HG03342 (cell line): ENCODE measurements at regions not wholly inside any gene's neighbourhood (a gene's known extent, or its start where the extent isn't known, plus 50 kb on each side); places are given as distances from the start of the nearest gene placed in this dataset.
"Not testable (repeated sequence)": the region's sequence is repeated elsewhere in the genome, so short reads cannot be mapped to it uniquely, and the experiment has no call there.

Source experiments
- ATAC-seq: cut with Tn5 transposase; IDR thresholded peaks from one replicate; pipeline ENCODE4 v1.9.1; 2021; ENCODE audit warnings: mild to moderate bottlenecking, moderate library complexity; ENCODE audit not compliant: unreplicated experiment

- peak; percentile 99 for ATAC-seq
Observed at GRCh38 chr9:66764799-66765493, 135.6 kb upstream of the ZNF658 start.

GRCh38 chr9:66765531-66765930 is 135.0 kb upstream of the ZNF658 start:
- not testable (repeated sequence) for ATAC-seq

DNA sequence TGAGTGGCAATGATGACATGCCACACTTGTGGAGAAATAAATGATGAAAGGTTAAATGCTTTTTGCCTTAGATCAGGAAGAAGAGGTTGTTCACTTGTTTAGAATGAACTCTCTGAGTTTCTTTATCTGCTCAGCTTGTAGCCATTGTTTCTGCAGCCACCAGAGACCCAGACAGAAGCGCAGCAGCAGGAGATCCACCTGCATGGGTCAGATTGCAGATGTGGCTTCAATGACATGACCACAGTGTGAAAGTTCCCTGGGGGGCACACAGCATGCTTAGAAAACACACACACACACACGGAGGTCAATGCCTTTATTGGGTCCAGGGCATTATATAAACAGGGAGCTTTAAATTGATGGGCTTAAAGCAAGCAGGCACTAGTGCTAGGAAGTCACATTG is 129.0 kb upstream of the ZNF658 start:
- not testable (repeated sequence) for ATAC-seq

DNA sequence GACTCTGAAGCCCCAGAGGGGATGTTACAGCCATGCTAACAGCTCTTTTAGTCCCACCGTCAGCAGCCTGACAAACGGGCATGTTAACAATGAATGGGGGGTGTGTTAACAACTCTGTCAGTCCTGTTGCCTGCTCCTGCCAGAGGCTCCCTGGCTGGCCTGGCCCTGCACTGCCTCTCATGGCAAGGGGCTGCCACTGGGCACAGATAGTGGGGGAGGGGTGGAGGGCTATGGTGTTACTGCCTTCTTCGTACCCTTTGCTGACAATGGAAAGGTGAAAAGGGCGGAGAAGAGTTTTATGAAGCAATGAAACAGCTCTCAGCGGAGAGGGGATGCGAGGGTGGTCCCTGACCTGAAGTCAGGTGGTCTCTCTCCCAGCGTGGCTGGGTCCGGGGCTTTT is 125.9 kb upstream of the ZNF658 start:
- ATAC-seq: not testable (repeated sequence)

DNA sequence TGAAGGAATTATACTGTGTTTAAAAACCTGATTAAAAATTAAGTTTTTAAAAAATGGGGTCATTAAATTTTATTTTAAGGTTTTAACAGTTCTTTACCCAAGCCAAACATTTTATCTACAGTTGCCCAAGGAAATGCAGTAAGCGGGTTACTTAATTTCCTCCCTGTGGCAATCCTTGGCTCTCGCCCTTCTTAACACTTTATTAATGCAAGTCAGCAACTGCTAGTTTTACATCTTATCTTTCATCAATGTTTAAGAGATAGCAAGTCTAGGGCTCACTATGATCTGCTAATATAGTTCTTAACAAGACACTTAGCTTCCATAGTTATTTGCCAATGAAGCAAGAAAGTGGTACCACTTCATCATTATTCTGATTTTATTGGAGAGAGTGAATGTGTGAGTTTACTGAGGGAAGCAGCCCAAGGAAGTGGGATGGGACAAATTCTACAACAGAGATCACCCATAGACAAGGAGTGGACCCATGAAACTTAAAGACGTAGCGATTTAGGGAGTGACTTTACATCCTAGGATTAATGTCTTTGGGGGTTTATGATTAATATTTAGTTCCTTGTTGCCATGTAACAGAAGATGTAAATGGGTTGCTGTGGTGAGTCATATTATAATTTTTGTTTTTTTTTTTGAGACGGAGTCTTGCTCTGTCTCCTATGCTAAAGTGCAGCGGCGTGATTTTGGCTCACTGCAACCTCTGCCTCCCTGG is 120.4 kb upstream of the ZNF658 start:
- ATAC-seq: not testable (repeated sequence)

GRCh38 chr9:66781240-66781639 is 119.3 kb upstream of the ZNF658 start:
- not testable (repeated sequence) for ATAC-seq

GRCh38 chr9:66782010-66782409 is 118.5 kb upstream of the ZNF658 start:
- ATAC-seq: not testable (repeated sequence)

GRCh38 chr9:66785603-66786002 is 114.9 kb upstream of the ZNF658 start:
- not testable (repeated sequence) for ATAC-seq

- ATAC-seq: not testable (repeated sequence)
Observed at GRCh38 chr9:66791092-66791750, 109.3 kb upstream of the ZNF658 start.

- not testable (repeated sequence) for ATAC-seq
Observed at GRCh38 chr9:66794769-66795168, 105.8 kb upstream of the ZNF658 start.

DNA sequence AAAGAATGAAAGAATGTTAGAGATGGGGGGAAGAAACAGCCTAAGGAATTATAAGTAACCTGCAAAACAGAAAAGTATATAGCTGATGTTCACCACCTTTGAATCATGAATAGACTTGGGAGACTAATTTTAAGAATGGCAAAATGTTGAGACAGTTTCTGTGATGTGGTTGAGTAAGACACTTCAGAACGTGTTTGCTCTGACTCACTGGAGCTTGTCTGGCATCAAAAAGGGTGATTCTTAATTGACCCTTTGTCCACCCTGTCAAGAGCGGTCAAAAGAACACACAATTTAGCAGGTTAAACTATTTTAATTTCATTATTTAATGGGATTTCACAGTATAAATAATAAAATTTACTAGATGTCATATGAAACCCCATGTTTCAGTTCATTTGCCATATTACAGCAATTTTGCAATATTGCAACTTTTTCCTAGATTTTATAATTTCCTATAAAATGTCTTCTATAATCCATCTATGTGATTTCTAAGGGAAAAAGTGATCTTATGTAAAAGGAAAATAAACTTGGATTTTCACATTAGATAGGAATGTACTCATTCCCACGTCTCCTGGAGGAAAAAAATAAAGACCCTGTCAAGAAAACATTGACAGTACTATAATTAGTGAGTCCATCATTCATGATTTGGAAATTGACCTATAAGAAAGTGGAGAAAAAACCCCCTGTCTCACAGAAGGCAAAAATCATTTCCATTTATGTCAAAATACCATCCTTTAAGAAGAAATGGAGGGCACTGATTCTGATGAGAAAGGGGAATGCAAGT is 104.6 kb upstream of the ZNF658 start:
- not testable (repeated sequence) for ATAC-seq

- not testable (repeated sequence) for ATAC-seq
Observed at GRCh38 chr9:66797905-66798616, 102.5 kb upstream of the ZNF658 start.

DNA sequence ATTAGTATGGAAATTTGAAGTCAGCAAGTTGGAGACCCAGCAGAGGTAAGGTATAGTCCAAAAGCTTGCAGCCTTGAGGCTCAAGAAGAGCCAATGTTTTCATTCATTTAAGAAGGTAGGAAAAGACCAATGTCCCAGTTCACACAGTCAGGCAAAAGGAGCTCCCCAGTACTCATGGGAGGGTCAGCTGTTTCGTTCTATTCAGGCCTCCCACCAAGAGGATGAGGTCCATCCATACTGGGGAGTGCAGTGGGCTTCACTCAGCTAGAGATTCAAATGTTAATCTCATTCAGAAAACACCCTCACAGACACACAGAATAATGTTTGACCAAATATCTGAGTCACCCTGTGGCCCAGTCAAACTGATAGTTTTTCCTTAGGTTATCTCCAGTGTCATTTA is 96.9 kb upstream of the ZNF658 start:
- ATAC-seq: not testable (repeated sequence)

GRCh38 chr9:66810247-66810646 is 90.3 kb upstream of the ZNF658 start:
- ATAC-seq: not testable (repeated sequence)

- not testable (repeated sequence) for ATAC-seq
Observed at GRCh38 chr9:66812367-66812766, 88.2 kb upstream of the ZNF658 start.

DNA sequence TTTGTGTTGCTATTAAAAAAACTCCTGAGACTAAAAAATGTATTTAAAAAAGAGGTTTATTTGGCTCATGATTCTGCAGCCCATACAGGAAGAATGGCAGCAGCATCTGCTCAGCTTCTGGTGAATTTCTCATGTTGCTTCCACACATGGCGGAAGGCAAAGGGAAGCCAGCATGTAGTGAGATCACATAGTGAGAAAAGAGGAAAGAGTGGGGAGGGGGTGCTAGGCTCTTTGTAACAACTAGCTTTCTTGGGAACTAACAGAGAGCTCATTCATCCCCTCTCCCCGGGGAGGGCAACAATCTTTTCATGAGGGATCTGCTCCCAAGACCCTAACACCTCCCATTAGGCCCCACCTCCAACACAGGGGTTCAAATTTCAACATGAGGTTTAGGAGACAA is 87.6 kb upstream of the ZNF658 start:
- ATAC-seq: not testable (repeated sequence)

GRCh38 chr9:66814038-66814437 is 86.5 kb upstream of the ZNF658 start:
- ATAC-seq: not testable (repeated sequence)

- ATAC-seq: not testable (repeated sequence)
Observed at GRCh38 chr9:66819510-66819909, 81.0 kb upstream of the ZNF658 start.

GRCh38 chr9:66820014-66820660 is 80.4 kb upstream of the ZNF658 start:
- ATAC-seq: not testable (repeated sequence)

DNA sequence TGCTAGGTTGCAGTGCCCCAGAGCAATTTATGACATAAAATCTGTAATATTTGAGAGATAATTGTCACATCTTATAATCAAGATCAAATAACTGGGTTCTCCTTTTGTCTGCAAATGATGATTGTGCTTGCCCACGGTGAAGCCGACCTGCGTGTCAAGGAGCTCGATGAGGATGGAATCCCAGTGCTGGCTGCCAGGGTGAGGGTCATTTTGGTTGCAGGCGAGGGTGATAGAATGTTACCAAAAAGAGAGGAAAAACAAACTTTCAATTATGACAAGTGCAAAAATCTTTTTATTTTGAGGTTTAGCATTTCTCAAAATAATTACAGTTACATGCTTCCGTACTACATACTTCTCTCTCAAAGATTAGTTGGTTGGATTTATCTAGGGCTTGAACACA is 76.4 kb upstream of the ZNF658 start:
- ATAC-seq: not testable (repeated sequence)
